GM21529 (cell line): ENCODE measurements at regions not wholly inside any gene's neighbourhood (a gene's known extent, or its start where the extent isn't known, plus 50 kb on each side); places are given as distances from the start of the nearest gene placed in this dataset.
A peak's percentile ranks its signal among the peaks of the same experiment; 100 is the strongest.

Experiments
- ATAC-seq: cut with Tn5 transposase; IDR thresholded peaks from one replicate; pipeline ENCODE4 v1.9.1; 2021; ENCODE audit not compliant: unreplicated experiment

DNA sequence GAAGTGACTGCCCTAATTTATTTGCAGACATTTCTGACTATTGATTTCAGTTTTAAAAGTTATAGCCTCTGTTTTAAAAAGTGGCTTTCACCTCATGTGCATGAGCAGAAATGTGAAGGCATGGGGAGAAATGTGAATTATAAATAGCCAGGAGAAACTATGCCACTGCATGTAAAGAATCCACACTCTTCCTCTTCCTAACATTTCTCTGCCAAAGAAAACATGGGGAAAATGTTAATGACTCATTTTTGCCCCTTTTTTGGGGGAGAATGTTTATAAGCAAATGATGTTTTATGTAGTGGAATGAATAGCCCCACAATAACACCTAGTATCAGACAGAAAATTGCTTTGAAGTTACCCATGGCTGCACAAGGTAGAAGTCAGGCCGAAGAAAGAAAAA lies 249.0 kb upstream of the TANK start:
- no peak for ATAC-seq

DNA sequence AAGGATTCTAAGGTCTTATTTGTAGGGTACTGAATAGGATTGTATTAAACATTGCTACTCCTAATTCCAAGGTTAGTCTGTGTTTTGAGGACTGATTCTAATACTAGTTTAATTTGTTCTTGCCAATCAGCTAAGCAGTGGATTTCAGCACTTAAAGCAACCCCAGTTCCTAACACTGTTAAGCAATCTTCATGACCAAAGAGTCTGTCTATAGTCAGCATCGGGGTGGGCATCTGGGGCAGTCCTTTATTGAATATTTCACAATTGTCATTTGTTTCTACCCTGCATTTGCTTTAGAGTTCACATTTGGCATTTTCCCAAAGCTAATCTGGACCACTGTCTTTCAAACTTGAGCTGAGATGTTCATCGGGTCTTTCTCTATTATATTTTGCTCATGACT lies 248.0 kb upstream of the TANK start:
- no peak for ATAC-seq

DNA sequence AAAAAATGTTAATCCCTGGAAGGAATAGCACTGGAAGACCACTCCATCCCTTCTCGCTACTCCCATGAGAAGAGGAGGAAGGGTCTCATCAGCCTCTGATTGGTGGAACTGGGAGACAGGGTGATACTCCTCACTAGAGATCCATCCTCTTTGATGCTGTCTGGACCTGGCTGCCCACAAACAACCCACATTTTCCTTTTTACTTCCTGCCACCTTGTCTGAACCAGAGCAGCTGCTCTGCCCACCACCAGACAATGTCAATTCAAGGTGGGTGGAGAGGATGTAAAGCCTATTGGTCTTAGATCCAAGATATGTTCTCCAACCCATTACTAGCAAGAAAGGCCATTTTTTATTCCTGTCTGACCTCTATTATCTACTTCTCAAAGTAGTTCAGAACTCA lies 246.9 kb upstream of the TANK start:
- ATAC-seq = no peak

DNA sequence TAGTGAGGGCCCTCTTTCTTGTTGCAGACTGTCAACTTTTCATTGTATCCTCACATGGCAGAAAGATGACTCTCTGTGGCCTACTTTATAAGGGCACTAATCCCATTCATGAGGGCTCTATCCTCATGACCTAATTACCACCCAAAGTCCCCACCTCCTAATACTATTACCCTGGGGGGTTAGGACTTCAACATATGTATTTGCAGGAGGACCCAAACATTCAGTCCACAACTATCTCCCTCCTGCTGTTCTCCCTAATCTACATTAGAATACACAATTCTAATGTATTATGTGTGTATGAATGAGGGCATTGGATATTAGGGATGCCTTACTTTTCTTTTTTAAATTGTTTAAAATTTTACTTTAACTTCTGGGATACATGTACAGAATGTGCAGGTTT lies 246.0 kb upstream of the TANK start:
- ATAC-seq = no peak

DNA sequence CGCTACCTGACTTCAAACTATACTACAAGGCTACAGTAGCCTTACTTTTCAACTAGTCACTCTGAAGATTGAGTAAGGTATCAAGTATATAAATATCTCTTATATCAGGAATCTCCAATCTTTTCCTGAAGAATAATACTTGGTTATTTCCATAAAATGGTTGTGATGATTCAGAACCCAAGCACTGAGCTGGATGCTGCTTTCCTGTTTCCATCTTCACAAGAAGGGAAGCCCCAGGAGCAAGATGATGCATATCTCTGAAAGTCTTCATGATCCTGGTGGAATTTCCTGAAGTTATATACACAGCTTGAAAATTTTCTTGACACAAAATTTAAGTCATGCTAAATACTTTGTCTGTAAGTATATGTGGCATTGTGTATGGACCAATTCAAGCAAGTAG lies 243.9 kb upstream of the TANK start:
- ATAC-seq = no peak

DNA sequence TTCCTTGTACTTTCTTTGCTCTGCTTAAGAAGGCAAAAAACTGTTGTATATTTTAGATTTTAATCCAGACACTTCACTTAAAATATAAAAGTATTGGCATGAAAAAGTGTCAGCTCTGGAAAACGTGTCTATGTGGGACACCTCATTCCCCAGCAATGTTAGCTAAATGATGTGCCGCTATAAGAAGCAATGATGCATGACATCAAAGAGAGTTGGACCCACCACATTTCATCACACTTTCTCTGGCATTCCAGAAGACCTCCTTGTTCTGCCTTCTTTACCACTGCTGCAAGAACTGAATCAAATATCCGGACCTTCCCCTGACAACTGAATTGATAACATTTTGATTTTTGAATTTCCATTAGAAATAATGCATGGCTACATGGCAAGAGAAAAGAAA lies 242.4 kb upstream of the TANK start:
- no peak for ATAC-seq

DNA sequence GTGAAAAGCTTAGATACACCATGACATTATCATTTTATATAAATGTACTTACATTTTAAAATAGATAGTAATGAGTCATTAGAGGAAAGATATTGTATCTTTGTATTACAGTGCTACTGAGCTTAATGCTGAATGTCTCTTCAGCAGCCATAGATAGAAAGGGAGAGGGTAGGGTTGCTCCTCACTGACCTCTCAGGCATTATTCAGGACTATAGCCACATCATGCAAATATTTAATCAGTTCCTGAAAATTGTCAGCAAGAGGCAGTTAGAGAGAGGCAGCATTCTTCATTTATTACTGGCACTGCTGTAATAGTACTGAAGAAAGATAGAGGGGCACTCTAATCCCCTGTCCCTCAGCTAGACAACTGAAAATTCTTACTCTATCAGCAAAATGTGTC lies 242.0 kb upstream of the TANK start:
- no peak for ATAC-seq

- peak; percentile 58 for ATAC-seq
These were observed 241.2 kb upstream of the TANK start for GRCh38 chr2:160918906-160919503.

- no peak for ATAC-seq
These were observed 240.2 kb upstream of the TANK start for GRCh38 chr2:160920061-160920460.

DNA sequence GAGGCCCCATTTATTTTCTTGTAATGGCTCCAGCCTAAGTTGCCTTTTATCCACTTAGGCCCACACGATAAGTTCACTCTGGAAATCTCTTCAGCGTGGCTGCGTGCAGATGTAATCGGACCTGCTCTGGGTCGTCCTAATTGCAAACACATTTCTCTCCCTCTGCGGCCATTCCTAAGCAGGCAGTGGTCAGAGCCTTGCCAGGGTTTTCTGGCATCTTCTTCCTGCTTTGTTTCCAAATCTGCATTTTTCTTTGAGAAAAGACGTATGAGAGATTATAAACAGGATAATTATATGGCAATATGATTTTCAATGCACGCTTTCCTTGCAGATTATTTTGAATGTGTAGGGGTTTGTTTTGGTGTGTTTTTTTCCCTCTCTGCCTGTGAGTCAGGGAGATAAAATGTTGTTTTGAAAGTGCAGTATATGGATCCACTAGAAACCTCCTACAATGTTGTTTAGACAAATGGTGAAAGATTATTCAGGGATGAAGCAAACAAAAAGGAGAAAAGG lies 239.4 kb upstream of the TANK start:
- no peak for ATAC-seq

DNA sequence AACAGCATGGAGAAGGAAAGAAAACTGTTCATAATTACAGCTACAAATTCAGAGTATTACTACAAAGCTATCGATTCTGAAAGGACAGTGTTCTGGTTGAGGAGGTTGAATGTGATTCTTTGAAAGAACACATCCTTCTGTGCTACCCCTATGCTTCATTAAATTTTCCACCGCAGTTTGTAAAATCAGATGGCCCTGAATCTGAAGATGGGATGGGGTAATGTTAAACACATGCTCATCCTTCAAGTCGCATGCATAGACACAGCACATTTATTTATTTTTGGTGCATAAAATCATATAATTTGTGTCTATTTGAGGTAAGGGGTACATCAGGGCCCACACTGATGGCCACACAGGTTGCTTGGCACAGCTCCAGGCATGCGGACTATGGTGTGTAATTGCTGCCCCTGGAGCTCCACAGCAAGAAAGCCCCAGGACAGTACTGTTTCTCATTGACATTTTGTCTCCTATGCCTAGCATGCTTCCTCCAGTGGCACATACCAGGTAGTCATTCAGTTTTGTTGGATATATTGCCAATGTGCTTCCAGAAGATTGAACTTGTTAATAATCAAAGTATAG lies 238.8 kb upstream of the TANK start:
- no peak for ATAC-seq

DNA sequence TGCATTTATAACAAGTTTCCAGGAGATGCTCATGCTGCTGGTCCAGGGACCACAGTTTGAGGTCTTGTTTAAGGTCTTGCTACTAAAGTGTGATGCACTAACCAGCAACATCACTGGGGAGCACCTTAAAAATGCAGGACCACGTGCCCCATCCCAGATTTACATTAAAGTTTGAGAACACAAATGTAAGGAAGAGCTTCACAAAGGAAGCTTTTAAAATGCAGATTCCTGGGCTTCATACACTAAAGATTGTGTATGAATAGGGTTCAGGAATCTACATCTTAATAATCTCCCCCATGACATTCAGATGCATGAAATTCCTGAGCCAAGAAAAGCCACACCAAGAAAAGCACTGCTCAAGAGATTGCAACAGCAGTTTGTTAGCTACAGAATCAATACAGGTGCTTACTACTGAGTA lies 235.3 kb upstream of the TANK start:
- no peak for ATAC-seq

DNA sequence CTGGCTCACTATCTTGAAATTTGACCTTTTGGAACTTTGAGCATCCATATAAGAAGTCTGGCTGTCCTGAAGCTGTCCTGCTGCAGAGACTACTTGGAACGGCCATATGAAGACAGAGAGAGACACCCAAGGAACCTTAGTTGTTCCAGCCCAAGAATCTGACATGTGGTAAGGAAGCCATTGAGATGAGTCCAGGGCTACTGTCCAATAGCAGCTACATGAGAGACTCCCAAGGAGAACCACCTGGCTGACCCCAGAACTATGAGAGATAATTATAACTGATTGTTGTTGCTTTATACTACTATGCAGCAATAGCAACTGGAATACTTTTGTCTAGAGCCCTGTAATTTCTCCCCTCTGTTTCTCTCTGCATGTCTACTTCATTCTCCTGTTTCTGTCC lies 234.3 kb upstream of the TANK start:
- ATAC-seq = no peak

GRCh38 chr2:160927324-160927723 lies 232.9 kb upstream of the TANK start:
- ATAC-seq = no peak

- no peak for ATAC-seq
These were observed 231.3 kb upstream of the TANK start for GRCh38 chr2:160928854-160929301.

GRCh38 chr2:160931531-160931930 lies 228.7 kb upstream of the TANK start:
- ATAC-seq = no peak

DNA sequence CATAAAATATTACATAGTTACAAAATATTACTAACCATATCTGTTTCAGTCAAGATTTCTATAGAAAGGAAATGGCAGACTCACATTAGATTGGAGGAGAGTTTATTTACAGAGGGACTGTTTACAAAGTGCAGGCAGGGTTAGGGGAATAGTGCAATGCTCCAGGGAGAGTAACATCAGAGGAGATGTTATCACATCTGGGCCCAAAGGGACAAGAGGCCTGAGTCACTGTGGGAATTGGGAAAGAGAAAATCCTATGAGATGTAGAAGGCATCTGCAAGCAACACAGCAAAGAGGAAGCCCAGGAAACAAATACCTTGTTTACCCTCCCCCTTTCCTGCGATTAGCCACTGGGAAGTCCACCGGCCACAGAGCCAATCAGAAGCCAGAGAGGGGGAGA lies 227.3 kb upstream of the TANK start:
- no peak for ATAC-seq

DNA sequence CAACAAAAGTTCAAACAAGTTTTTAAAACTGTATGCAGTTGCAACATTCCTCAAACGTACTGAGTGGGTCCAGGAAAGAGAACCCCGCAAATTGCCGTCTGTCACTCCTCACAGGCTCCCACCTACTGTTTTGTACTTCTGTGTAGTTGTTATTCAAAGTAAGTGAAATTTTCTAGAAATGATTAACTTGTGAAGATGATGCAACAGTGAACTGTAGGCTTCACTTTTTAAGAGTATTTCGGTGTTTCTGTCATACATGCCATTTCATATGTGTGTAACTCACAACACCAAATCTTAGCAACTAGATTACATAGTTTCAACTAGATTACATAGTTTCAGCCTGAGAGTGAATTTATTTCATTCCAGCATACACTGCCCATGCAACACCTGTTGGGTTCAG lies 226.0 kb upstream of the TANK start:
- ATAC-seq = no peak

- no peak for ATAC-seq
These were observed 225.2 kb upstream of the TANK start for GRCh38 chr2:160934991-160935390.

GRCh38 chr2:160936044-160936806 lies 224.0 kb upstream of the TANK start:
- ATAC-seq = no peak

DNA sequence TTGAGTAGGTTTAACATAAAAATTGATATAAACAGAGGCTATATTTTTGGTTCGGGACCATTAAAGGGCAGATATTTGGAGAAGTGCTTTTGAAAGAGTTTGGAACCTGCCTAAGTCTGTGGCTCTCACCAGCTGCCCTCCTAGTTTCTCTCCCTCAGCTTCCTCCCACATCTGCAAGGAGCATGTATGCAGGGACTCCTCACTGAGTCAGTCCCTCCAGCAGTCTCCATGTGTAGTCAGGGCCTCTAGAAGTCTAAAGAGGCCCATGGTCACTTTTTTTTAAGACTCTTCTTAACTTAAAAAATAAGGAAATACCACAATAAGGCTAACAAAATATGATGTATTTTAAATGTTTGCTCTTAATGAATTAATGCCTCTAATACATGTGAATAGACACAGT lies 220.0 kb upstream of the TANK start:
- ATAC-seq = no peak

GRCh38 chr2:160940699-160941098 lies 219.5 kb upstream of the TANK start:
- ATAC-seq = peak; percentile 78
